ENCODE measurements at regions not wholly inside any gene's neighbourhood (a gene's known extent, or its start where the extent isn't known, plus 50 kb on each side); places are given as distances from the start of the nearest gene placed in this dataset.

DNA sequence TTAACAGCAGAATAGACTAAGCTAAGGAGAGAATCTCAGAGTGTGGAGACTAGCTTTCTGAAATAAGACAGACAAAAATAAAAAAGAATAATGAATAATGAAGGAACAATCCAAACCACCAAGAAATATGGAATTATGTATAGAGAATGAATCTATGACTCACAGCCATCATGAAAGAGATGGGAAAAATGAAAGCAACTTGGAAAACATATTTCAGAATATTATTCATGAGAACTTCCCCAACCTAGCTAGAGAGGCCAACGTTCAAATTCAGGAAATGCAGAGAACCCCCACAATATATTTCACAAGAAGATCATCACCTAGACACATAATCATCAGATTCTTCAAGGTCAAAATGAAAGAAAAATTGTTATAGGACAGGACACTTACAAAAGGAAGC is 349.0 kb upstream of the MPDZ start:
- Histone ChIP-seq H4K8ac (ENCODE audit: low read depth, low read length) (no peak overlapping the region), H2AFZ (ENCODE audit: insufficient read depth, low read length, poor library complexity) (no peak overlapping the region), H3K4ac (ENCODE audit: low read depth, low read length) (no peak overlapping the region), H3K4me1 (ENCODE audit: control insufficient read depth in 1 of 2, insufficient read depth in 2 of 2, low read length in 2 of 2) (no peaks in the 10 kb centered on the region), H3K9me3 (ENCODE audit: insufficient read depth, low read depth, low read length) (no peaks in the 10 kb centered on the region), H3K9ac (ENCODE audit: low read length) (no peak overlapping the region), H3K18ac (ENCODE audit: low read length) (no peak overlapping the region), H3K4me3 (ENCODE audit: low read depth, low read length) (no peak overlapping the region), H3K27me3 (ENCODE audit: insufficient read depth, low read length) (no peaks in the 10 kb centered on the region), H2BK5ac (ENCODE audit: low read depth, low read length, poor library complexity) (no peak overlapping the region), H3K79me2 (ENCODE audit: control insufficient read depth, insufficient read depth, low read length, poor library complexity) (no peaks in the 10 kb centered on the region), H3K23ac (ENCODE audit: low read length) (no peak overlapping the region), H3K79me1 (ENCODE audit: low read length) (no peaks in the 10 kb centered on the region), H3K4me2 (ENCODE audit: low read length) (no peak overlapping the region), H3K36me3 (ENCODE audit: control insufficient read depth in 1 of 2, insufficient read depth in 2 of 2, low read length in 2 of 2) (no peaks in the 10 kb centered on the region), H2BK12ac (ENCODE audit: low read length) (no peak overlapping the region), H3K14ac (ENCODE audit: low read length) (no peak overlapping the region), H2BK120ac (ENCODE audit: insufficient read depth, low read length, poor library complexity) (no peak overlapping the region), H2AK5ac (ENCODE audit: low read length) (no peak overlapping the region), H4K91ac (ENCODE audit: low read depth, low read length) (no peak overlapping the region), H4K12ac (ENCODE audit: low read depth, low read length) (no peak overlapping the region), H3K27ac (ENCODE audit: low read depth, low read length) (no peak overlapping the region)
- peak in 1 of 2 donors; percentile 59 for DNase-seq
- WGBS (ENCODE audit: extremely low coverage, insufficient coverage, insufficient read length) = no CpG with 5 or more reads among the region's 1 CpG

DNA sequence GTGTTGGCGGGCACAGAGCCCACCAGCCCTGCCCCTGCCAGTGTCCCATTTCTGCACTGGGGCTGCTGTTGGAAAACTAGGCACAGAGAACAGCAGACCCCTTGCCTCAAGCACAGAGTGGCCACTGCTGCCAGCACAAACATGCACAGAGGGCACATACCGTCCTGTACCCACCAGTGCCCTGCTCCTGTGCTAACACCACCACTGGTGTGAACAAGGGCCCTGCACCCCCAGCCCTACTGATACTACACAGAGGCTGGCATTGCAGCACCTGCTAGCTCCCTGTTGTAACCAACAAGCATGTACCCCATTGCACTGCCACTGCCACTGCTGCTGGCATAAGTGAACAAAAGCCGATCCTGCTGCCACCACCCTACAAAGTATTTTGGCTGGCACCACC is 348.0 kb upstream of the MPDZ start:
- H3K4ac ChIP-seq (ENCODE audit: low read depth, low read length) = no peak overlapping the region
- no peak overlapping the region for H2BK120ac ChIP-seq (ENCODE audit: insufficient read depth, low read length, poor library complexity)
- H3K27me3 ChIP-seq (ENCODE audit: insufficient read depth, low read length) = no peaks in the 10 kb centered on the region
- no peaks in the 10 kb centered on the region for H3K4me1 ChIP-seq (ENCODE audit: control insufficient read depth in 1 of 2, insufficient read depth in 2 of 2, low read length in 2 of 2)
- DNase-seq = no peak
- H3K9ac ChIP-seq (ENCODE audit: low read length) = no peak overlapping the region
- H4K12ac ChIP-seq (ENCODE audit: low read depth, low read length) = no peak overlapping the region
- H3K27ac ChIP-seq (ENCODE audit: low read depth, low read length) = no peak overlapping the region
- no peak overlapping the region for H2AK5ac ChIP-seq (ENCODE audit: low read length)
- WGBS (ENCODE audit: extremely low coverage, insufficient coverage, insufficient read length) = no CpG with 5 or more reads among the region's 3 CpGs
- no peak overlapping the region for H2BK5ac ChIP-seq (ENCODE audit: low read depth, low read length, poor library complexity)
- H3K36me3 ChIP-seq (ENCODE audit: control insufficient read depth in 1 of 2, insufficient read depth in 2 of 2, low read length in 2 of 2) = no peaks in the 10 kb centered on the region
- no peak overlapping the region for H4K91ac ChIP-seq (ENCODE audit: low read depth, low read length)
- no peak overlapping the region for H3K23ac ChIP-seq (ENCODE audit: low read length)
- H3K14ac ChIP-seq (ENCODE audit: low read length) = no peak overlapping the region
- H3K79me2 ChIP-seq (ENCODE audit: control insufficient read depth, insufficient read depth, low read length, poor library complexity) = no peaks in the 10 kb centered on the region
- H3K79me1 ChIP-seq (ENCODE audit: low read length) = no peaks in the 10 kb centered on the region
- H2BK12ac ChIP-seq (ENCODE audit: low read length) = no peak overlapping the region
- H3K9me3 ChIP-seq (ENCODE audit: insufficient read depth, low read depth, low read length) = no peaks in the 10 kb centered on the region
- H2AFZ ChIP-seq (ENCODE audit: insufficient read depth, low read length, poor library complexity) = no peak overlapping the region
- H3K4me3 ChIP-seq (ENCODE audit: low read depth, low read length) = no peak overlapping the region
- H3K18ac ChIP-seq (ENCODE audit: low read length) = no peak overlapping the region
- H4K8ac ChIP-seq (ENCODE audit: low read depth, low read length) = no peak overlapping the region
- no peak overlapping the region for H3K4me2 ChIP-seq (ENCODE audit: low read length)

DNA sequence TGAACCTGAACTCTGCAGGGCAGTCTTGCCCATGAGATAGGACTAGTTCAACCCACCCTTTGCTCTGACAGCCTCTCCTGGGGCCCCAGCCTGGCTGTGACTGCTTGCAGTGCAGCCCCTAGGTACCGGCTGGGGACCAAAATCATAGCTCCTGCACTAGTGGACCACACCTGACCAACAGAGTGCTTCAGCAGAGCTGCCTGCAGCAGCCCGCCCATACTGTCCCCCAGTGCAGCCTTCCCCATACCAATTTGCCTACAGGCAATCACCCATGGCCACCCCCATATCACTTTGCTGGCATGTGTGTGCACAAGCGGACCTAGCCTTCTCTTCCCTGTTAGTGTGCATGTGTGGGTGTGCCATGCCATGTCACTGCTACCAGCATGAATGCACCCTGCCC is 347.6 kb upstream of the MPDZ start:
- no peak overlapping the region for H2AK5ac ChIP-seq (ENCODE audit: low read length)
- no peak overlapping the region for H3K4me2 ChIP-seq (ENCODE audit: low read length)
- H3K18ac ChIP-seq (ENCODE audit: low read length) = no peak overlapping the region

DNA sequence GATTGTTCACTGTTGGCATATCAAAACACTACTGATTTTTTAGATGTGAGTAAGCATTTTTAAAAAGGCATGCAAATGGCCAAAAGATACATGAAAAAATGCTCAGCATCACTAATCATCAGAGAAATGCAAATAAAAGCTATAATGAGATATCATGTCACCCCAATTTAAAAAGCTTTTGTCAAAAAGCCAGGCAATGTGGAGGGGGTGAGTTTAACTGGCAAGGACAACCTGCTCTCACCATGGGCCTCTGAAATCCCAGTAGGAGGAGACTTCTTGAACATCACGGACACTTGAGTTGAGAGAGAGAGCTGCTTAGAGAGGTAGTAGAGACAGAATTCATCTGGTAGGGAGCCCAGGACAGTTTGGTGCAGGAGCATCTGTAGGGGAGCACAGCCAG is 347.1 kb upstream of the MPDZ start:
- Histone ChIP-seq H3K9ac (ENCODE audit: low read length) (no peak overlapping the region), H3K27me3 (ENCODE audit: insufficient read depth, low read length) (no peaks in the 10 kb centered on the region), H4K91ac (ENCODE audit: low read depth, low read length) (no peak overlapping the region), H3K9me3 (ENCODE audit: insufficient read depth, low read depth, low read length) (no peaks in the 10 kb centered on the region), H3K4me2 (ENCODE audit: low read length) (no peak overlapping the region), H4K12ac (ENCODE audit: low read depth, low read length) (no peak overlapping the region), H2BK120ac (ENCODE audit: insufficient read depth, low read length, poor library complexity) (no peak overlapping the region), H3K4me3 (ENCODE audit: low read depth, low read length) (no peak overlapping the region), H3K4ac (ENCODE audit: low read depth, low read length) (no peak overlapping the region), H2BK5ac (ENCODE audit: low read depth, low read length, poor library complexity) (no peak overlapping the region), H3K79me2 (ENCODE audit: control insufficient read depth, insufficient read depth, low read length, poor library complexity) (no peaks in the 10 kb centered on the region), H3K27ac (ENCODE audit: low read depth, low read length) (no peak overlapping the region), H3K18ac (ENCODE audit: low read length) (no peak overlapping the region), H3K79me1 (ENCODE audit: low read length) (no peaks in the 10 kb centered on the region), H3K23ac (ENCODE audit: low read length) (no peak overlapping the region), H4K8ac (ENCODE audit: low read depth, low read length) (no peak overlapping the region), H2BK12ac (ENCODE audit: low read length) (no peak overlapping the region), H3K36me3 (ENCODE audit: control insufficient read depth in 1 of 2, insufficient read depth in 2 of 2, low read length in 2 of 2) (no peaks in the 10 kb centered on the region), H2AK5ac (ENCODE audit: low read length) (no peak overlapping the region), H3K14ac (ENCODE audit: low read length) (no peak overlapping the region), H3K4me1 (ENCODE audit: control insufficient read depth in 1 of 2, insufficient read depth in 2 of 2, low read length in 2 of 2) (no peaks in the 10 kb centered on the region), H2AFZ (ENCODE audit: insufficient read depth, low read length, poor library complexity) (no peak overlapping the region)
- WGBS (ENCODE audit: extremely low coverage, insufficient coverage, insufficient read length) = no CpG with 5 or more reads among the region's 1 CpG
- DNase-seq = no peak

More for the DNA sequence above, 347.6 kb upstream of the MPDZ start:
- no peaks in the 10 kb centered on the region for H3K4me1 ChIP-seq (ENCODE audit: control insufficient read depth in 1 of 2, insufficient read depth in 2 of 2, low read length in 2 of 2)
- no peak overlapping the region for H2BK120ac ChIP-seq (ENCODE audit: insufficient read depth, low read length, poor library complexity)
- no peak for DNase-seq
- H3K79me1 ChIP-seq (ENCODE audit: low read length) = no peaks in the 10 kb centered on the region
- no peak overlapping the region for H3K4ac ChIP-seq (ENCODE audit: low read depth, low read length)
- H2AFZ ChIP-seq (ENCODE audit: insufficient read depth, low read length, poor library complexity) = no peak overlapping the region
- no peak overlapping the region for H3K9ac ChIP-seq (ENCODE audit: low read length)
- no peak overlapping the region for H3K4me3 ChIP-seq (ENCODE audit: low read depth, low read length)
- H4K12ac ChIP-seq (ENCODE audit: low read depth, low read length) = no peak overlapping the region
- H3K79me2 ChIP-seq (ENCODE audit: control insufficient read depth, insufficient read depth, low read length, poor library complexity) = no peaks in the 10 kb centered on the region
- H4K91ac ChIP-seq (ENCODE audit: low read depth, low read length) = no peak overlapping the region
- no peak overlapping the region for H3K23ac ChIP-seq (ENCODE audit: low read length)
- no peaks in the 10 kb centered on the region for H3K36me3 ChIP-seq (ENCODE audit: control insufficient read depth in 1 of 2, insufficient read depth in 2 of 2, low read length in 2 of 2)
- no peak overlapping the region for H2BK12ac ChIP-seq (ENCODE audit: low read length)
- no peaks in the 10 kb centered on the region for H3K27me3 ChIP-seq (ENCODE audit: insufficient read depth, low read length)
- no peak overlapping the region for H4K8ac ChIP-seq (ENCODE audit: low read depth, low read length)
- no peaks in the 10 kb centered on the region for H3K9me3 ChIP-seq (ENCODE audit: insufficient read depth, low read depth, low read length)
- no peak overlapping the region for H2BK5ac ChIP-seq (ENCODE audit: low read depth, low read length, poor library complexity)
- no peak overlapping the region for H3K14ac ChIP-seq (ENCODE audit: low read length)
- WGBS (ENCODE audit: extremely low coverage, insufficient coverage, insufficient read length) = no CpG with 5 or more reads among the region's 3 CpGs
- H3K27ac ChIP-seq (ENCODE audit: low read depth, low read length) = no peak overlapping the region
